ENCODE measurements at regions not wholly inside any gene's neighbourhood (a gene's known extent, or its start where the extent isn't known, plus 50 kb on each side); places are given as distances from the start of the nearest gene placed in this dataset.

GRCh38 chr7:132061937-132062336 is 505.5 kb upstream of the PODXL start:
- TF ChIP-seq, protein P1, sequence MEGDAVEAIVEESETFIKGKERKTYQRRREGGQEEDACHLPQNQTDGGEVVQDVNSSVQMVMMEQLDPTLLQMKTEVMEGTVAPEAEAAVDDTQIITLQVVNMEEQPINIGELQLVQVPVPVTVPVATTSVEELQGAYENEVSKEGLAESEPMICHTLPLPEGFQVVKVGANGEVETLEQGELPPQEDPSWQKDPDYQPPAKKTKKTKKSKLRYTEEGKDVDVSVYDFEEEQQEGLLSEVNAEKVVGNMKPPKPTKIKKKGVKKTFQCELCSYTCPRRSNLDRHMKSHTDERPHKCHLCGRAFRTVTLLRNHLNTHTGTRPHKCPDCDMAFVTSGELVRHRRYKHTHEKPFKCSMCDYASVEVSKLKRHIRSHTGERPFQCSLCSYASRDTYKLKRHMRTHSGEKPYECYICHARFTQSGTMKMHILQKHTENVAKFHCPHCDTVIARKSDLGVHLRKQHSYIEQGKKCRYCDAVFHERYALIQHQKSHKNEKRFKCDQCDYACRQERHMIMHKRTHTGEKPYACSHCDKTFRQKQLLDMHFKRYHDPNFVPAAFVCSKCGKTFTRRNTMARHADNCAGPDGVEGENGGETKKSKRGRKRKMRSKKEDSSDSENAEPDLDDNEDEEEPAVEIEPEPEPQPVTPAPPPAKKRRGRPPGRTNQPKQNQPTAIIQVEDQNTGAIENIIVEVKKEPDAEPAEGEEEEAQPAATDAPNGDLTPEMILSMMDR (IDR thresholded peaks at IDR 0.05; ENCODE audit: low read depth, low read length): no peak
- no peak for TF ChIP-seq EZH2phosphoT487 (IDR thresholded peaks at IDR 0.05; ENCODE audit: low read depth)

Measured in OCI-LY3 (cell line).